ENCODE measurements at regions not wholly inside any gene's neighbourhood (a gene's known extent, or its start where the extent isn't known, plus 50 kb on each side); places are given as distances from the start of the nearest gene placed in this dataset.

DNA sequence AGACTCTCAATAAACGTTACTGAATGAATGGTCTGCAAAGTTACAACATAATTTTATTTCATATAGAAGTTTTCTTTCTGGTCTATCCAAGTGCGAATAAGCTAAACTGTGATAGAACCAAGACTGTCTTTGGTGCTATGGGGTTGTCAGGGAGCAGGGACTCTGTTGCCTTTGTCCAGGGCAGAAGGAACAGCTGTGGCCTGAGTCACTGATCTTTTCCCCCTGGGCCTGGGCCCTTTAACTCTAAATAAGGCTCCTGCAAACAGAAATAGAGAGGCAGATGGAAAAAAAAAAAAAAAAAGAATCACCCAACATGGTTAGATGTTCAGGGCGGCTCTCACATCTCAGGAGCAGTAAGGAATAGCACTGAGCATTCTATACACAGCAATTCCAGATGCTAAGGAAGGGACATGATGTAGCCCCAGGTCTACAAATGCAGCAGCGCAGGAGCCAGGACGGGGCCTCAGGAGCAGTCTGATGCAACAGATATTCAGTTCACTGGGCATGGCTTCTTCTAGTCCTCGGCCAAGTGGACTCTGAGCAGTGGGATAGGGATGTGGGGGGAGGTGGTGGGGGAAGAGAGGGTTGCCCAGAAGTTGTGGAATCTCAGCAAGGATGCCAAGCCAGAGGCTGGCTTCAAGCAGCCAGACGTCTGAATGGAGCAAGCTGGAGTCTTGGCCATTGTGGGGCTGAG, 247.1 kb upstream of the SIX2 start:
- H3K4me3 ChIP-seq (ENCODE audit: low read depth, low read length) = no peak overlapping the region
- TF ChIP-seq CTCF (IDR thresholded peaks at IDR 0.05; ENCODE audit: borderline replicate concordance, insufficient read depth, low read depth, low read length) = no peak

GRCh38 chr2:45255563-45255962, 246.3 kb upstream of the SIX2 start:
- H3K4me3 ChIP-seq (ENCODE audit: low read depth, low read length) = no peak overlapping the region
- no peak for TF ChIP-seq CTCF (IDR thresholded peaks at IDR 0.05; ENCODE audit: borderline replicate concordance, insufficient read depth, low read depth, low read length)

- no peak overlapping the region for H3K4me3 ChIP-seq (ENCODE audit: low read depth, low read length)
- TF ChIP-seq CTCF (IDR thresholded peaks at IDR 0.05; ENCODE audit: borderline replicate concordance, insufficient read depth, low read depth, low read length) = no peak
Measured at GRCh38 chr2:45254025-45254424, 244.8 kb upstream of the SIX2 start.

GRCh38 chr2:45253151-45253550, 243.9 kb upstream of the SIX2 start:
- TF ChIP-seq CTCF (IDR thresholded peaks at IDR 0.05; ENCODE audit: borderline replicate concordance, insufficient read depth, low read depth, low read length) = no peak
- no peak overlapping the region for H3K4me3 ChIP-seq (ENCODE audit: low read depth, low read length)

- no peak for TF ChIP-seq CTCF (IDR thresholded peaks at IDR 0.05; ENCODE audit: borderline replicate concordance, insufficient read depth, low read depth, low read length)
- no peak overlapping the region for H3K4me3 ChIP-seq (ENCODE audit: low read depth, low read length)
Measured at GRCh38 chr2:45250176-45250575, 240.9 kb upstream of the SIX2 start.

- TF ChIP-seq CTCF (IDR thresholded peaks at IDR 0.05; ENCODE audit: borderline replicate concordance, insufficient read depth, low read depth, low read length) = no peak
- H3K4me3 ChIP-seq (ENCODE audit: low read depth, low read length) = no peak overlapping the region
Measured at GRCh38 chr2:45248214-45248613, 239.0 kb upstream of the SIX2 start.

- no peak for TF ChIP-seq CTCF (IDR thresholded peaks at IDR 0.05; ENCODE audit: borderline replicate concordance, insufficient read depth, low read depth, low read length)
- H3K4me3 ChIP-seq (ENCODE audit: low read depth, low read length) = no peak overlapping the region
Measured at GRCh38 chr2:45244928-45245327, 235.7 kb upstream of the SIX2 start.
